OCI-LY1 (cell line): ENCODE measurements at regions not wholly inside any gene's neighbourhood (a gene's known extent, or its start where the extent isn't known, plus 50 kb on each side); places are given as distances from the start of the nearest gene placed in this dataset.

Experiments used
- EZH2 ChIP-seq: fragments of 200-600 bp; sonication (generic), shearing (Covaris generic); IDR thresholded peaks from 2 replicates; pipeline ENCODE4 v1.8.0; 2017; ENCODE audit warnings: borderline replicate concordance, mixed run types, mild to moderate bottlenecking, antibody characterized with exemption, low read length, moderate library complexity, mixed read lengths
- TF ChIP-seq, protein P1 (sequence below): fragments of 200-600 bp; sonication (generic), shearing (Covaris generic); IDR thresholded peaks from 2 replicates; pipeline ENCODE4 v1.5.1; 2017; ENCODE audit warnings: mild to moderate bottlenecking, antibody characterized with exemption, low read length, moderate library complexity, mixed read lengths

DNA sequence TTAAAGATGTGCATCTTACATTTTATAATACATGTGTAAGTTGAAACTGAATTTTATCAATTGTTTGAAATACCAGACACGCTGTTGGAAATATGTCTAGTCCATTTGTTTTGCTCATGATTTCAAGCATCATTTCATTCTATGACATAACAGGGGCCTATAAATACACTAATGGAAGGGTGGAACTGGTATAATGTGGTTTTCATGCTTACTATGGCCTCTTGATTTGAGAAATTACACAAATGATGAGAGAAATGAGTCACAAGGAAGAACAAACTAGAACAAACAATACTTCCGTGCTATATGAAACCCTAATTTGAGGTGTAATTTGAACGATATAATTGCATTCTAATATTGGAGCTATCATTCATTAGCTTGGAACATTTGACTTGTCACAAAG lies 663.4 kb downstream of the SLC16A7 start:
- TF ChIP-seq EZH2: no peak
- TF ChIP-seq, protein P1, sequence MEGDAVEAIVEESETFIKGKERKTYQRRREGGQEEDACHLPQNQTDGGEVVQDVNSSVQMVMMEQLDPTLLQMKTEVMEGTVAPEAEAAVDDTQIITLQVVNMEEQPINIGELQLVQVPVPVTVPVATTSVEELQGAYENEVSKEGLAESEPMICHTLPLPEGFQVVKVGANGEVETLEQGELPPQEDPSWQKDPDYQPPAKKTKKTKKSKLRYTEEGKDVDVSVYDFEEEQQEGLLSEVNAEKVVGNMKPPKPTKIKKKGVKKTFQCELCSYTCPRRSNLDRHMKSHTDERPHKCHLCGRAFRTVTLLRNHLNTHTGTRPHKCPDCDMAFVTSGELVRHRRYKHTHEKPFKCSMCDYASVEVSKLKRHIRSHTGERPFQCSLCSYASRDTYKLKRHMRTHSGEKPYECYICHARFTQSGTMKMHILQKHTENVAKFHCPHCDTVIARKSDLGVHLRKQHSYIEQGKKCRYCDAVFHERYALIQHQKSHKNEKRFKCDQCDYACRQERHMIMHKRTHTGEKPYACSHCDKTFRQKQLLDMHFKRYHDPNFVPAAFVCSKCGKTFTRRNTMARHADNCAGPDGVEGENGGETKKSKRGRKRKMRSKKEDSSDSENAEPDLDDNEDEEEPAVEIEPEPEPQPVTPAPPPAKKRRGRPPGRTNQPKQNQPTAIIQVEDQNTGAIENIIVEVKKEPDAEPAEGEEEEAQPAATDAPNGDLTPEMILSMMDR: no peak
